HG03432 (cell line): ENCODE measurements at regions not wholly inside any gene's neighbourhood (a gene's known extent, or its start where the extent isn't known, plus 50 kb on each side); places are given as distances from the start of the nearest gene placed in this dataset.

Source experiments
- ATAC-seq: cut with Tn5 transposase; IDR thresholded peaks from one replicate; pipeline ENCODE4 v1.9.1; 2021; ENCODE audit warnings: mild to moderate bottlenecking, moderate library complexity; ENCODE audit not compliant: unreplicated experiment

DNA sequence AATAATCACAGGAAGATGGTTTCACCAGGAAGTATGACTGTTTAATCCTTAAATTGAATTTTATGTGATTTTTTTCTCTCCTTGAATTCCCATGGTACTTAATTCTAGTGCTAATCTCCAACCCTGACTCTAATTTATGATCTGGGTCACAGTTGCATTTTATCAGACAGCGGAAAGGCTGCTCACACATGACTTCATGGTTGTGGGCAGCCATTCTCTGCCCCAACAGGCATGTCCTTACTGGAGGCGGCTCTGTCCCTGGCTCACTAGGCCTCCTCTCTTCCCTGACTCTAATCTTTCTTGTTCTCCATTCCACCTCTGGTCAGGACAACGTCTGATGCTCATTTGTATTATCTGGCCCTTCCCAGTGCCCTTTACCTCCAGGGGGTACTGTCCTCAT, 184.4 kb downstream of the CHST1 start:
- no peak for ATAC-seq

DNA sequence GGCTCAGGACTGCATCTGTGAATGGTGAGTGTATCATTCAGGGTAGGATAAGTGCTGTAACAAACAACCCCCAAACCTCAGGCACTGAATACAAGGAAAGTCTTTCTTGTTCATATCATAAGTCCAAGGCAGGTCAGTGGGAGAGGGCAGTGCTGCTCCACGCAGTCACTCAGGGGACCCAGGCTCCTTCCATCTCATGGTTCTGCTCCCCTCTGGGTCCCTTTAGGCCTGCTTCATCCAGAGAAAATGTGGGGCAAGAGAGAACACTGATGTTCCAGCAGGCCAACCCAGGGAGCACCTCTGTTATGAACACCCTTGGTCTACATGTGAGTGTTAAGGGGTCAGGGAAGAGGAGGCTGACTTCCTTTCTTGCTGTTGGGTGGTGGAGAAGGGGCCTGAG, 187.8 kb downstream of the CHST1 start:
- no peak for ATAC-seq

DNA sequence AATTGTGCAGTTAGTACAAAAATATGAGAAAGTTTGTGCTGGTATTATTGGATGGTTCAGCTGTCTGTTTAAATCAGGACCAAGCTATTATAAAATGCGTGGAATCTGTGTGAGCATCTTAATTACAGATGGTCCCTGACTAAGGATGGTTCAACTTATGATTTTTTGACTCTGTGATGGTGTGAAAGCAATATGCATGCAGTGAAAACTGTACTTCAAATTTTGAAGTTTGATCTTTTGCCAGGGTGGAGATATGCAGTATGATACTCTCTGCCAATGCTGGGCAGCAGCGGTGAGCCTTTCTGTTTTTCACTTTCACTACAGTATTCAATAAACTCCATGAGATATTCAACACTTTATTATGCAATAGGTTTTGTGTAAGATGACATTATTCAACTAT, 189.3 kb downstream of the CHST1 start:
- no peak for ATAC-seq

DNA sequence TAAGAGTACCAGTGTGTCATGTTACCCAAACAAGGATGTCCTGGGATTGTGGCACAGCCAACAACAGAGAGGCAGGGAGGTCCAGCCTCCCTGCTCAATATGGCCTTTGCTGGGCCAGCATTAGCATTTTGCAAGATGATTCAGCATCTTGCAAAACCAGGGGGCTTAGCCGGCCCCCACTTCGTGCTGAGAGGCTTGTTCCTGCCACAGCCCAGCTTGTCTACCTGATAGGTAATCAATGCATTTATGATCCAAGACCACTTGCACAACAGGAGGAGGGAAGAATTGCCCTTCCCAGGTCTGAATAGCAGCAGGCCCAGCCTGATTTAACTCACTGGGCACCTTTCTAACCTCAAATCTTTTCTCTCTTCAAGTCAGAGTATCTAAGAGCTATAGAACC, 189.0 kb upstream of the SYT13 start:
- no peak for ATAC-seq

DNA sequence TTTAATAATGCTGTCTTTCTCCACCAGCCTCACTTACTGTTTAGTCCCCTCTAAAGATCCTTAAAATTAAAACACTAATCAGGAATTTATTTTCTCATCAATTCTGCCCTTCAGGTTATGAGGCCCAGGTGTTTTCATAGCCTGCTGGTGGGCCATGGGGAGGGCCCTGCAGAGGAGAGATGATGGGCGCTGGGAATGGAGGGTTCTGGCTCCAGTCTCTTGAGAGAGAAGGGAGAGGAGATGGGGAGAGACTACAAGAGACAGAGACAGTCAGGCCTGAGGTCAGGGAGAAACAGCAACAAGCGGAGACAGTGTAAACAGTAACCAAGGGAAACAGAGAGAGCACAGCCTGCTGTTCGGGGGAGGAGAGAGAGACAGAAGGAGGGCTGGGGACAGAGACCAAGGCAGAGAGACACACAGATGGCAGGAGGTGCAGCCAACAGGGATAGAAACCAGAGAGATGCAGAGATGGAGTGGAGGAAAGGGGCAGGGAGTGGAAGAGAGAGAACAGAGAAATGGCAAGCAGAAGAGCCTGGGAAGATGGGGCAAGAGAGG, 187.3 kb upstream of the SYT13 start:
- no peak for ATAC-seq

DNA sequence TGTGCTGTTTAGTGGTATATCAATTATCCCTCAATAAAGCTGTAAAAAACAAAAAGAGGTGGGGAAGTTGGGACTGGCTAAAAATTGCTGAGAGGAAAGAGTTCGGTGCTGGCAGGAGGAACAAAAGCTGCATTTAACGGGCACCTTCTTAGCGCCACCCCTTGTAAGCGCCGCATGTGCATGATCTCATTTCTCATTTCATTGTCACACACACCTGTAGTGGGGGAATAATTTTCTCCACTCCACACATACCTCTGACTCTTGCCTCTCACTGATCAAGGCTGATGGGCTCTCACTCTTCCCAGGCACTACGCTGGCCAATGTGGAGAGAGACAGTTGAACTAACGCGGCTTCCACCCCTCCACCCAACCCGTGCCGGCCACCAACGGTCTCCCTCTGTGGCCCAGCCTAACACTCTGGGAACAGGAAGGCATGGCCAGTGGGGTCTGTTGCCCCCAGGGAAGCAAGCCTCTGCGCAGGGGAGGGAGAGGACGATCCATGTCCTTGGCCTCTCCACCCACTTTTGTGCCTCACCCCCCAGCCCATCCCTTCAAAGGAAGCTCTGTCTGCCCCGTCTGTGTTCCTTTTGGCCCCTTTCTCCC, 186.7 kb upstream of the SYT13 start:
- ATAC-seq = no peak

DNA sequence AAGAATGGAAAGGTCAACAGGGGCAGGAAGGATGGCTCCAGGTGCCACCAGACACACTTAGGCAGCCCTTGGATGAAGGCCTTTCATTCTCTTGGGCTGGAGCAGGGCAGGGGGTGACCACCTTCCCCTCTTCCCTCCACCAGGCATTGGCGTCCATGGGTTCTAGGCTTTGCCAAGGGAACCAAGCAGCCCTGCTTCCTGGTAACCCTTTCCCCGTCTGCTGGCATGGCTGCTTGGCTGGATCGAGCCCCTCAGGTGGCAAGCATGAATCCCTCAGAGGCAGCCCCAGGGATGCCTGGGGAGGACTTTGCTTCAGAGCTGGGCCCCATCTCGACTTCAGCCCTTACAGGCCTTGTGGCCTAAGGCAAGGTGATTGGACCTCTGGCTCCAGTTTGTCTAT, 185.1 kb upstream of the SYT13 start:
- no peak for ATAC-seq

DNA sequence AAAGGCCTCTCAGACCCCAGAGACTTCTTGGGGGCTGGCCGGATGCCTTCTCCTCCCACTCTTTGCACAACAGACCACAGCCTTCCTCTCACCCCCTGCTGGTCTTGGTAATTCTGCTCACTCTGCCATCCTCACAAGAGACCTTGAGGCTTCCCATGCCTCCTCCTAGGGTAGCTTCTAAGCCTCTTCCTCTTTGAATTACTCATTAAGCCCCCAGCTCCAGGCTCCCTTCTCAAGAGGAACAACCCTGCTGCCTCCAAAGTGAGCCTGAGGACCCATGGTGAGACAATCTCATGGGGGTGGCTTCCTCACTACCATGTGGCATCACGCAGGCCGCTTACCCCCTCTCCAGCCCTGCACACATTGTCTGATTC, 184.6 kb upstream of the SYT13 start:
- no peak for ATAC-seq

DNA sequence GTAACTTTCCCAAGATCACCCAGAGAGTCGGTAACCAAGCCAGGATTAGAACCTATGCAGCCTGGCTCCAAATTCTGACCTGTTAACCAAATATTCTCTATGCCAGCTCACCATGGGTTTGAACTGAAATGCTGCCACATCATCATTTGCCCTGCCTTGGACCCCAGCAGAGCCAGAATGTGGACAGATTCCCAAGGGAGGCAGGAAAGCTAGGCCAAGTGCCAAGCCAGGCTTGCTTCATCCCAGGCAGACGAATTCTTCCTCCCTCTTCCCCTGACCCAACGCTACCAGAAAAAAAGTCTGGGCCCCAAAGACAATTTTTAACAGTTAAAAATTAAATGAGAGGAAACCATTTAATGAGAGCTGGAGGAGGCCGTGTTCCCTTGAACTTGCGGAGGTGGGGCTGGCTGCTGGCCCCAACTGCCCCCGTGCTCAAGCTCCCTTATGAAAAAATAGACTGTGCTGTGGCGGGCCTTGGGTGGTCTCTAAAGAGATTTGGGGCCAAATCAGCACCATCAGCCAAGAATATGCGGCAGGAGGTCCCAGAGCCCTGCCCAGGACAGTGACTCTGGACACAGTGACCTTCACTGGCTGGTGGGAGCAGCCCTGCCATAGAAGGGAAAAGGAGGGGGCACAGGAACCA, 184.1 kb upstream of the SYT13 start:
- ATAC-seq = no peak

DNA sequence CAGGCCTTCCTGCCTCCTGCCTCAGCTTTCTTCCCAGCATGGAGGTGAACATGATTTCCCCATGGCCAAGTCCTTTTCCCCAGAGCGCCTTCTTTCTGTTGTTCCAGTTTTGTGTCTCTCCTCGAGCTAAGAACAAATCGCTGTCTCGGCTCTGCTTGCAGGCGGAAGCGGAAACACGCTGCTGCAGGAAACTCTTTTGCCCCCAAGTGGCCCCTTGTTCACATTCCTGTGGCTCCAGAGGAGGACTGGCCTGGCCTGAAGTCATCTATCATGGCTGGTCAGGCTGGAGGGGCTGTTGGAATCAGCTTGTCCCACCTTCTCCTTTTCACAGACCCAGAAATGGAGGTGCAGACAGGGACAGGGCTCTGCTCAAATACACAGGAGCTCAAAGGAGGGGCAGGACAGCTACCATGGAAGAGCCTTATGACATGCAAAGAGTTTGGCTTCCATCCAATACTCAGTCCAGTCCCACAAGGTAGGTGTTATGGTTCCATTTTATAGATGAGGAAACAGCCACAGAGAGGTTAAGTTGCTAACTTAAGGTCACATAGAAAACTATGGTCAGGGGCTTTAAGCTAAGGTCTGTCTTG, 182.2 kb upstream of the SYT13 start:
- ATAC-seq = no peak

DNA sequence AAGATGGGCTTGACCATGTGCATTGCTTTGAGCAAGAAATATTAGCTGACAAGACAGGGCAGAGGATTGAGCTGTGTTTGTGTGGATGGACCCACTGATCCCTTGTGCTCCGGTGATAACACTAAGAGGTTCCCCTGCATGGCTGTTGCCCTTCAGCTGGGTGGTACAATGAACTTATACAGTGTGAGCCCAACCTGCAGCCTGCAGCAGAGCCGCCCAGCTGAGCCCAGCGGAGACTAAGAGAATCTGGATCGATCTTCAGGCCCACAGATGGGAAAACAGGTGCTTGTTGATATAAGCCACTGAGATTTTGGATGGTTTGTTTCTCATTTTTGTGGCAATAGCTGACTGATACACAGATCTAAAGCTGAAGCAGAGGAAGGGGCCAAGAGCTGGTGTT, 177.4 kb upstream of the SYT13 start:
- ATAC-seq = no peak

DNA sequence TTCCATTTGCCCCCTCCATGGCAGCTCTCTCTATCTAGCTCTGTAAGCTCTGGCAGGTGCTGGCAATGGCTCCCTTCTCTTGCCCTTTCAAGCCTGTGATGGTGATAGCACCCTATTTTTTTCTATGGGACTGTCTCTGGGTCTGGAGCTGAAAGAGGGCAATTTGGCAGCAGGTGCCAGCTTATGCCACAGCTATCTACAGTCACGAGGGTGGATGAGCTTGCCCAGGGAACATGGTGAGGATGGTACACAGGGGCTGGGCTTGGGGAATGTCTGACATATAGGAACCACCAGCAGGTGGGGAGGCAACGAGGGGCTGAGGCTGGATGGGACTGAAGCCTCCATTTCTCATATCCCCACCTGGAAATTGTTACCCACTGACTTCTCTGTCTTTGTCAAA, 175.4 kb upstream of the SYT13 start:
- ATAC-seq = no peak

DNA sequence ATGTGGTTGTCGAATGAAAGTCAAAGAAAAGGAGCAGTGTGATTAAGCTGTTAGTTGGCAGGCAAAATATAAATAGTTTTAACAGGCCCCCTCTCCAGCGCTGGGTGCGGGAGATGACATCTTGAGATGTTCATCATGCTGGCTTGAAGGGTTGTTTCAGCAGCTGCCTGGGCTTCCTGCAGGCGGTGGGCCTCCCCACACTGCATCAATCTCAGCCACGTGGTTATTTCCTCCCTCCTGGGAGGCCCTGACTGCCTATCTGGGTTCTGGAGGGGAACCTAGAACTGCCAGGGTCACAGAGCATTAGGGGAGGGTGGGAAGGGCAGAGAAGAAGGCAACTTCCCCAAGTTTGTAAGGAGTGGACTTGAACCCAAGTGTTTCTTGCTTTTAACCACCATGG, 173.3 kb upstream of the SYT13 start:
- no peak for ATAC-seq

DNA sequence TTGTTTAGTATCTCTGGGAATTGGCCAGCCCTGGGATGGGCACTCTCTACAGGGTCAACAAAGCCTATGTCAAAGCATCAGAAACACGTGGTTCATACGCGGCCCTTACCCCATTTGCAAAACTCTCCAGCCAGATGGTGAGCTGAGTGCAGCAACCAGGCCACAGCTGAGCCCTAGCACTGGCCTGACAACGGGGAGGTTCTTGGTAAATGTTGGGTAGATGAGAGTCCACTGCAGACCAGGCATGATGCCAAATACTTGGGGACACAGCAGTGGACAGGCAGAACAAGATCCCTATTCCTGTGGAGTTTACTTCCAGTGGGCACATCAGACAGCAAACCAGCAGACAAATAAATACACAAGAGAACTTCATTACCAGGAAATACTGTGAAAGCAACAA, 172.1 kb upstream of the SYT13 start:
- no peak for ATAC-seq

DNA sequence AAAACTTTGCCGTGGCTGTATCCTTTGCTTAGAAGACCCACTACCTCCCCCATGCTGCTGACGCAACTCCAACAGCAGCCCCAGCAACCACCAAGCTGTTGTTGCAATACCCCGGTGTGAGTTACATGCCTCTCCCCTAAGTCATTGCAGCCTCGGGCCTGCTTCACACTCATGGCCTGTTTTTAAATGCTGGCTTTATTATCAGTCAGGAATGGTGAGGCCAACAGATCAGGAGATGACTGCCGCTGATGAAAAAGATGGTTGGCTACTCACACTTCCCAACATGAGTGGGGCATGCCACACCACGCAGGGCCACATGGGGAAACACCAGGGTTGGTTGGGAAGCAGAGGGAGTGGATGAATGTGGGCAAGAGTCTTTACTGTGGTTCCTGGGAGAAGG, 171.5 kb upstream of the SYT13 start:
- ATAC-seq = no peak

DNA sequence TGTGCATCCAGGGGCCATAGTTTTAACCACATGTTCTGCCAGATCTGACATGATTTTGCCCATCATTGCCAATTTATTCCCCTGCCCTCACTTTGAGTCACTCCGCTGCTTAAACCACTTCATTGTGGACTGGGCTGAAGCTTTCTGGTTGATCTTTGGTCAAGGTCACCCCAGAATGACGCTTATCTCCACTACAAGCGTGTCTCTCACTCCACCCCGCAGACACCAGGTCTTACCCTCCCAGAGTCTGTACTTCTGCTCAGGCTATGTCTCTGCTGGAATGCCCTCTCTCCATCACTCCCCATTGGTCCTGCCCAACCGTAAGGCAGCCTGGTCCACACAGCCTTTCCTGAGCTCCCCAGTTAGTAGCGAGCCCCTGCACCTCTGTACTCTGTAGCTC, 170.5 kb upstream of the SYT13 start:
- no peak for ATAC-seq

DNA sequence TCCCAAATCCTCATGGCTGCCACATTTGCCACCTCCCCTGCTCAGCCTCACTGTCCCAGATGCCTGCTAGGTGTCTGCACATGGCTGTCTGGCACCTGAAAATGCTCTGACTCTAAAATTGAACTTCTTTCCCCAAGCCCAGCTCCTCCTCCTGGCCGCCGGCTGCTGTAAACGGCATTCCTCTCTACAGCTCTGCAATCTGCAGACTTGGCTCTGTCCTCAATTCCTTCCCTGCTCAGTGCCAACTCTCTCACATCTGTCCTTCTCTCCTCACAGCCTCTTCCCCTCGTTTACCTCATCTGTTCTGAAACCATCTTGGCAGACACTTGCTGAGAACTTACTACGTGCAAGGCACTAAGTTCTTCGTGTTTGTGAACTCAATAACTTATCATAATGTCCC, 169.4 kb upstream of the SYT13 start:
- no peak for ATAC-seq

DNA sequence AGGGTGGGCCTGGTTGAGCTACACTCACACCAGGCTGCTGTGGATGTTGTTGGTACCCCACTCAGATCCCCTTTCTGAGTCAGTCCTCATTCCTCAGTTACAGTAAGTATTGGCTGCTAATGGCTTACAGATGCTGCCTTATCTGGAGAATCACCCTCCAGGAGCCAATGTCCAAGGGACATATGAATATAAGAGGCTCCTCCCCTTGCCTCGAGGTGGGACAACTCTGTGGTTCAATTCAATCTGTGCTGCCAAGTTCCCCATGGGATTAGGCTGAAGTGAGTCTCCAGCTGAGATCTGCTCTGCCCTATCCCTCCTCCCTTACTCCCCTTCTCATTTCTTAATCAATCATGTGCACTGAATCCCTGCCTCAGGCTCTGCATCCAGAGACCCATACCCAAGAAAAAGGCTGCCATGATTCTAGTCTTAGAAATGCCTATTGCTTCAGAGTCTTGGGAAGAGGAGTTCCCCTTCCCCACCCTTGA, 168.8 kb upstream of the SYT13 start:
- ATAC-seq = no peak

DNA sequence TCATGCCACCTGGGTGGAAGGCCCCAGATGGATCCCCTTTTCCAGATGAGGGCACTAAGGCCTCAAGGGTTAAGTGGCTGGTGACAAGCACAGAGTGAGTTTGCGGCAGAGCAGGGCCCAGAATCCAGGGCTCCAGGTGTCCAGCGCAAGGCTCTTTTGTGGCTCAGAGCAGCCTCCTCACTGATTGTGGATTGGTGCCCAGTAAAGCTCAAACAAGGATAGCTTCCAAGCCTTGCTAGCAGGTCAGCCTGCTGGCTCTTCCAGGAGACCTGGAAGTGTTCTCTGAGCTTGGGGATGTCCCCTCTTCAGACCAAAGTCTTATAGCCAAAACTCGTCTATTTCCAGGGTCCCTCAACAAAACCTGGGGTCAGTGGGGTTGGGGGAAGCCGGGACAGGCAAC, 167.6 kb upstream of the SYT13 start:
- no peak for ATAC-seq

DNA sequence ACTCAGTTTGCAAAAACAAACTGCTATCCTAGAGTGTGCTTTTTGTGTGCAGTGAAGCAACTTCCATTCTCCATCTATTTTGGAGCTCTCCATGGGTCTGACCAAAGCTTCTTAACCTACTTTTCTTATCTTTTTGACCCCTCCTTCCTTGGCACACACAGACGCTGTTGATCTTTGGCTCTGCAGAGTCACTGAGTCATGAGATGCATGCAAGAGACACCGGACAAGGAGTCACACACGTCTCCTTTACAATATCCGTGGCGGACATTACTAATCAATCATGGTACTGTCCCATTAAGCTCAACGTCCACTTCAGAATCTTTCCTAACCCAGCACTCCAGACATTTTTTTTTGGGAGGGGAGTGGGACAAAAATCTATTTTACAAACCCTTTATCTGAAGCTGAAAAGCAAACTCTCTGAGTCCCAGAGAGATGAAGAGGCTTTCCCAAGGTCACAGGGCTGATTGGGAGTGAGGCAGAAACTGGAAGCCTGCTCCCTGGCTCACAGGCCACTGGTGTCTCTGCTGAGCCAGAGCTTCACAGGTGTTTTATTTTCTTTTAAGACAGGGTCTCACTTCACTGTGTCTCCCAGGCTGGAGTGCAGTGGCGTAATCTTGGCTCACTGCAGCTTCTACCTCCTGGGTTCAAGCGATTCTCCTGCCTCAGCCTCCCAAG, 165.8 kb upstream of the SYT13 start:
- ATAC-seq = no peak

DNA sequence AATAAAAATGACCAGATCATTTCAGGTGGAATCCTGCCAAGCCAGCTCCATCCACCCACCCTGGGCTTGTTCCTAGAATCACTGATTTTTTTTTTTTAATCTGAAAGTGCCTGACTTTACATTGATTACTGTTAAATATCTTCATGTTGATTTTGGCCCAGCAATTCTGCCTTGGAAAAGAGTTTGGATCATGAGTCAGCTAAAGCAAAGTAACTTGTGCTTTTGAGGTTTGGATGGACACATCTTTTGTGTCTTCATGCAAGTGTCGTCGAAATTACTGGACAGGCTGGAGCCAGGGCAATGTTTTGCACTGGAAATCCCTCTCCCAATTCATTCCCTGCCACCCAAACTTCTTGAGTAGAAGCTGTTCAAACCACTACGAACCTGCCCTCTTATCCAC, 164.0 kb upstream of the SYT13 start:
- no peak for ATAC-seq

DNA sequence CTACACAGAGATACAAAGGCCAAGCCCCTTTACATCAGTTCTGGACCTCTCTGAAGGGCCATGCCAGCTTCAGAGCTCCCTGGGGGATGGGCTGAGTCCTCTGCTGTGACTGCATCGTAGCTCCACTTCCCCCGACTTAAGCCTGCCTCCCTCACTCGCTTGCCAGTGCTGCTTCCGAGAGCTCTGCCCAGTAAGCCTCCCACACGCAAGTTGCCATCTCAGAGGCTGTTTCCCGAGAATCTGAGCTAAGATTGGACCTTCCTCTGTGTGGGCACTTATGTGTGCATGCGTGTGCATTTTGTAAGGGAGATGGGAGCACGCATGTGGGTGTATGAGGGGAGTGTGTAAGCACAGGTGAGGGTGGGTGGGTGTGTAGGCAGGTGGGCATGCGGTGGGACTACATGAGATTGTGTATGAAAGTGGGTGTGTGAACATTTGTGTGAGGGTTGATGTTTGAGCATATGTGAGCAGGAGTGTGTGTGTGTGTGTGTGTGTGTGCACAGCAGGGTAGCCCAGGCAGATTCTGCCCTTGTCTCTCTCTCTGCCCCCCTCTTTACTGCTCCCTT, 163.0 kb upstream of the SYT13 start:
- ATAC-seq = no peak
